ENCODE measurements at regions not wholly inside any gene's neighbourhood (a gene's known extent, or its start where the extent isn't known, plus 50 kb on each side); places are given as distances from the start of the nearest gene placed in this dataset.

- TF ChIP-seq CTCF (IDR thresholded peaks at IDR 0.05) (no peak), POLR2A (IDR thresholded peaks at IDR 0.05) (no peak)
These were observed 104.7 kb upstream of the NKX1-1 start for GRCh38 chr4:1510931-1511330.

Measured in uterus (tissue), 2 donors.